HG02938 (cell line): ENCODE measurements at regions not wholly inside any gene's neighbourhood (a gene's known extent, or its start where the extent isn't known, plus 50 kb on each side); places are given as distances from the start of the nearest gene placed in this dataset.
"Not testable (repeated sequence)": the region's sequence is repeated elsewhere in the genome, so short reads cannot be mapped to it uniquely, and the experiment has no call there.

Source experiments
- ATAC-seq: cut with Tn5 transposase; IDR thresholded peaks from one replicate; pipeline ENCODE4 v1.9.1; 2021; ENCODE audit warnings: mild to moderate bottlenecking, moderate library complexity; ENCODE audit not compliant: unreplicated experiment

- ATAC-seq, result no peak
Observed at GRCh38 chr13:109293166-109293565, 493.2 kb downstream of the IRS2 start.

- no peak for ATAC-seq
Observed at GRCh38 chr13:109288151-109288709, 498.2 kb downstream of the IRS2 start.

GRCh38 chr13:109287553-109287952 is 498.8 kb downstream of the IRS2 start:
- no peak for ATAC-seq

GRCh38 chr13:109285586-109285985 is 500.8 kb downstream of the IRS2 start:
- no peak for ATAC-seq

- ATAC-seq, result no peak
Observed at GRCh38 chr13:109281903-109282635, 504.3 kb downstream of the IRS2 start.

GRCh38 chr13:109281017-109281902 is 505.1 kb downstream of the IRS2 start:
- no peak for ATAC-seq

GRCh38 chr13:109276261-109276660 is 510.1 kb downstream of the IRS2 start:
- no peak for ATAC-seq

GRCh38 chr13:109275852-109276251 is 510.5 kb downstream of the IRS2 start:
- no peak for ATAC-seq

- no peak for ATAC-seq
Observed at GRCh38 chr13:109275139-109275745, 511.1 kb downstream of the IRS2 start.

- ATAC-seq, result no peak
Observed at GRCh38 chr13:109274188-109274821, 512.1 kb downstream of the IRS2 start.

- no peak for ATAC-seq
Observed at GRCh38 chr13:109273326-109273751, 513.0 kb downstream of the IRS2 start.

GRCh38 chr13:109272595-109273325 is 513.6 kb downstream of the IRS2 start:
- ATAC-seq, result no peak

GRCh38 chr13:109271555-109272541 is 514.5 kb downstream of the IRS2 start:
- no peak for ATAC-seq

- ATAC-seq, result no peak
Observed at GRCh38 chr13:109271061-109271460, 515.3 kb downstream of the IRS2 start.

- not testable (repeated sequence) for ATAC-seq
Observed at GRCh38 chr13:109269381-109269780, 517.0 kb downstream of the IRS2 start.

GRCh38 chr13:109268492-109268891 is 517.9 kb downstream of the IRS2 start:
- not testable (repeated sequence) for ATAC-seq

- not testable (repeated sequence) for ATAC-seq
Observed at GRCh38 chr13:109267400-109267799, 519.0 kb downstream of the IRS2 start.

GRCh38 chr13:109265438-109265742 is 521.0 kb downstream of the IRS2 start:
- ATAC-seq, result not testable (repeated sequence)
